NK-92 treated with Interleukin-12 subunit alpha and Interleukin-12 subunit beta, amount 100 ng/mL, for 24 hours (cell line): ENCODE measurements at regions not wholly inside any gene's neighbourhood (a gene's known extent, or its start where the extent isn't known, plus 50 kb on each side); places are given as distances from the start of the nearest gene placed in this dataset.

Experiments used
- DNase-seq: peaks from one replicate; lab custom pipeline; 2025; lab: John Stamatoyannopoulos, UW

GRCh38 chr1:199700551-199700950, 327.0 kb upstream of the NR5A2 start:
- no peak for DNase-seq

- DNase-seq: no peak
Measured at GRCh38 chr1:199701726-199702125, 325.8 kb upstream of the NR5A2 start.

GRCh38 chr1:199704231-199704630, 323.3 kb upstream of the NR5A2 start:
- DNase-seq: no peak

- no peak for DNase-seq
Measured at GRCh38 chr1:199705825-199706224, 321.7 kb upstream of the NR5A2 start.

GRCh38 chr1:199706826-199707606, 320.5 kb upstream of the NR5A2 start:
- no peak for DNase-seq

- DNase-seq: no peak
Measured at GRCh38 chr1:199710974-199711373, 316.5 kb upstream of the NR5A2 start.

- DNase-seq: no peak
Measured at GRCh38 chr1:199716729-199717128, 310.8 kb upstream of the NR5A2 start.

GRCh38 chr1:199719156-199719842, 308.2 kb upstream of the NR5A2 start:
- DNase-seq: no peak

- DNase-seq: no peak
Measured at GRCh38 chr1:199720496-199720895, 307.0 kb upstream of the NR5A2 start.

GRCh38 chr1:199721001-199721400, 306.5 kb upstream of the NR5A2 start:
- no peak for DNase-seq

GRCh38 chr1:199723250-199723956, 304.1 kb upstream of the NR5A2 start:
- DNase-seq: no peak

- no peak for DNase-seq
Measured at GRCh38 chr1:199724049-199724448, 303.5 kb upstream of the NR5A2 start.

- no peak for DNase-seq
Measured at GRCh38 chr1:199725002-199725565, 302.4 kb upstream of the NR5A2 start.

GRCh38 chr1:199727682-199728081, 299.8 kb upstream of the NR5A2 start:
- DNase-seq: no peak

GRCh38 chr1:199728345-199728744, 299.2 kb upstream of the NR5A2 start:
- DNase-seq: no peak

GRCh38 chr1:199733125-199733524, 294.4 kb upstream of the NR5A2 start:
- no peak for DNase-seq

- DNase-seq: no peak
Measured at GRCh38 chr1:199734186-199734585, 293.3 kb upstream of the NR5A2 start.

GRCh38 chr1:199735660-199736059, 291.9 kb upstream of the NR5A2 start:
- DNase-seq: no peak

GRCh38 chr1:199736646-199737045, 290.9 kb upstream of the NR5A2 start:
- no peak for DNase-seq

GRCh38 chr1:199741586-199741985, 285.9 kb upstream of the NR5A2 start:
- no peak for DNase-seq

- peak; percentile 38 for DNase-seq
Measured at GRCh38 chr1:199742547-199742946, 285.0 kb upstream of the NR5A2 start.

- DNase-seq: no peak
Measured at GRCh38 chr1:199743227-199743626, 284.3 kb upstream of the NR5A2 start.
